Esophagus muscularis mucosa (tissue), 3 donors: ENCODE measurements at regions not wholly inside any gene's neighbourhood (a gene's known extent, or its start where the extent isn't known, plus 50 kb on each side); places are given as distances from the start of the nearest gene placed in this dataset.

ENCODE experiments used
- CTCF ChIP-seq, 3 experiments: fragments of 200-600 bp in 2 of 3; fragments of 450-650 bp in 1 of 3; sonication (generic) in 2 of 3; IDR thresholded peaks; one replicate each; pipeline ENCODE4 v1.5.1; 2017 to 2019; ENCODE audit warnings: antibody characterized with exemption in 3 of 3, mild to moderate bottlenecking in 2 of 3, moderate library complexity in 1 of 3
- POLR2AphosphoS5 ChIP-seq, 2 donors: sonication (generic); formaldehyde crosslinking; IDR thresholded peaks; one replicate each; pipeline ENCODE4 v1.6.1; 2017; ENCODE audit warnings: antibody characterized with exemption in 2 of 2

GRCh38 chr2:239594772-239595608 lies 194.2 kb upstream of the HDAC4 start:
- TF ChIP-seq CTCF (IDR thresholded peaks at IDR 0.05), result no peak
- no peak for TF ChIP-seq POLR2AphosphoS5 (IDR thresholded peaks at IDR 0.05)
